ENCODE measurements at regions not wholly inside any gene's neighbourhood (a gene's known extent, or its start where the extent isn't known, plus 50 kb on each side); places are given as distances from the start of the nearest gene placed in this dataset.
A peak's percentile ranks its signal among the peaks of the same experiment; 100 is the strongest.
"Not testable (repeated sequence)": the region's sequence is repeated elsewhere in the genome, so short reads cannot be mapped to it uniquely, and the experiment has no call there.

DNA sequence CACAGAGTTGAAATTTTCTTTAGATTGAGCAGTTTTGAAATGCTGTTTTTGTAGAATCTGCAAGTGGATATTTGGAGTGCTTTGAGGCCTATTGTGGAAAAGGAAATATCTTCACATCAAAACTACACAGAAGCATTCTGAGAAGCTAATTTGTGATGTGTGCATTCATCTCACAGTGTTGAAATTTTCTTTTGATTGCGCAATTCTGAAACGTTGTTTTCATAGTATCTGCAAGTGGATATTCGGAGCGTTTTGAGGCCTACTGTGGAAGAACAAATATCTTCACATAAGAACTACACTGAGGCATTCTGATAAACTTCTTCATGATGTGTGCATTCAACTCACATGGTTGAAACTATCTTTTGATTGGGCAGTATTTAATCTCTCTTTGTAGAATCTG, 3143.4 kb upstream of the OR11H1 start:
- H3K27me3 ChIP-seq, H3K27ac ChIP-seq, DNase-seq, H3K4me1 ChIP-seq, H3K4me3 ChIP-seq, H3K36me3 ChIP-seq: not testable (repeated sequence)
- peaks cover 0 to 23% (median 3%) of the 10 kb centered on the region in 4 donors for H3K9me3 ChIP-seq

GRCh38 chr22:12388824-12389800, 3138.9 kb upstream of the OR11H1 start:
- H3K36me3 ChIP-seq, H3K4me3 ChIP-seq, H3K27ac ChIP-seq, H3K4me1 ChIP-seq, H3K27me3 ChIP-seq: not testable (repeated sequence)
- DNase-seq = peak in 2 of 3 donors; percentile 10 to 41
- peaks cover 0 to 29% (median 3%) of the 10 kb centered on the region in 4 donors for H3K9me3 ChIP-seq

DNA sequence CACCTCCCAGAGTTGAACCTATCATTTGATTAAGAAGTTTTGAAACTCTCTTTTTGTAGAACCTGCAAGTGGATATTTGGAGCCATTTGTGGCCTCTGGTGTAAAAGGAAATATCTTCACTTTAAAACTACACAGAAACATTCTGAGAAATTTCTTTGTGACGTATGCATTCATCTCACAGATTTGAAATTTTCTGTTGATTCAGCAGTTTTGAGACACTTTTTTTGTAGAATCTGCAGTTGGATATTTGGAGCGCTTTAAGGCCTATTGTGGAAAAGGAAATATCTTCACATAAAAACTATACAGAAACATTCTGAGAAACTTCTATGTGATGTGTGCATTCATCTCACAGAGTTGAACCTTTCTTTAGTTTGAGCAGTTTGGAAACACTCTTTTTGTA, 3130.7 kb upstream of the OR11H1 start:
- not testable (repeated sequence) for H3K27me3 ChIP-seq, H3K9me3 ChIP-seq, DNase-seq, H3K27ac ChIP-seq, H3K4me1 ChIP-seq, H3K4me3 ChIP-seq, H3K36me3 ChIP-seq

- not testable (repeated sequence) for H3K27me3 ChIP-seq, H3K36me3 ChIP-seq, H3K4me3 ChIP-seq, H3K9me3 ChIP-seq, DNase-seq, H3K4me1 ChIP-seq, H3K27ac ChIP-seq
These were observed 3126.1 kb upstream of the OR11H1 start for GRCh38 chr22:12401942-12402341.

DNA sequence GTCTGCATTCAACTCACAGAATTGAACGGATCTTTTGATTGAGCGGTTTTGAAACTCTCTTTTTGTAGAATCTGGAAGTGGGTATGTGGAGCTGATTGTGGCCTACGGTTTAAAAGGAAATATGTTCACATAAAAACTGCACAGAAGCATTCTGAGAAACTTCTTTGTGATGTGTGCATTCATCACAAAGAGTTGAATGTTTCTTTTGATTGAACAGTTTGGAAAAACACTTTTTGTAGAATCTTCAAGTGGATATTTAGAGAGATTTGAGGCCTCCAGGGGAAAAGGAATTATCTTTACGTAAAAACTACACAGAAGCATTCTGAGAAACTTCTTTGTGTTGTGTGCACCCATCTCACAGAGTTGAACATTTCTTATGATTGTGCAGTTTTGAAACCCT, 3125.5 kb upstream of the OR11H1 start:
- not testable (repeated sequence) for H3K27me3 ChIP-seq, H3K9me3 ChIP-seq, DNase-seq, H3K36me3 ChIP-seq, H3K4me3 ChIP-seq, H3K4me1 ChIP-seq, H3K27ac ChIP-seq

DNA sequence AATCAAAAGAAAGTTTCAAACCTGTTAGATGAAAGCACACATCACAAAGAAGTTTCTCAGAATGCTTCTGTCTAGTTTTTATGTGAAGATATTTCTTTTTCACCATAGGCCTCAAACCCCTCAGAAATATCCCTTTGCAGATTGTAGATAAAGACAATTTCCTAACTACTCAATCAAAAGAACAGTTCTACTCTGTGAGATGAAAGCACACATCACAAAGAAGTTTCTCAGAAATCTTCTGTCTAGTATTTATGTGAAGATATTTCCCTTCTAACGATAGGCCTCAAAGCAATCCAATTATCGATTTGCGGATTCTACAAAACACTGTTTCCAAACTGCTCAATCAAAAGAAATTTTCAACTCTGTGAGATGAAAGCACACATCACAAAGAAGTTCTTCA, 3092.1 kb upstream of the OR11H1 start:
- DNase-seq, H3K27me3 ChIP-seq, H3K4me1 ChIP-seq, H3K9me3 ChIP-seq, H3K27ac ChIP-seq, H3K36me3 ChIP-seq, H3K4me3 ChIP-seq: not testable (repeated sequence)

All from Peyer's patch (tissue), 4 donors.